Naive thymus-derived CD8-positive, alpha-beta T cell (primary cell): ENCODE measurements at regions not wholly inside any gene's neighbourhood (a gene's known extent, or its start where the extent isn't known, plus 50 kb on each side); places are given as distances from the start of the nearest gene placed in this dataset.
A peak's percentile ranks its signal among the peaks of the same experiment; 100 is the strongest.
"Not testable (repeated sequence)": the region's sequence is repeated elsewhere in the genome, so short reads cannot be mapped to it uniquely, and the experiment has no call there.

Source experiments
- ATAC-seq, 2 donors: fragments of 150-1000 bp; cut with Tn5 transposase in 1 of 2; sonication (Bioruptor Pico), chemical (Tn5 transposase) in 1 of 2; 1 replicate in 1 of 2; 2 replicates in 1 of 2; pipeline ENCODE4 v1.10.0; 2021; ENCODE audit warnings: mild to moderate bottlenecking in 2 of 2, moderate library complexity in 2 of 2
- POLR2A ChIA-PET: fragments of 350-600 bp; sonication (Branson Sonifier 250); formaldehyde crosslinking; loops from one replicate; lab custom pipeline; 2021; ENCODE audit warnings: antibody characterized with exemption; lab: Charles Lee
- DNase-seq, 10 donors: peaks; one replicate each; pipeline versions ENCODE4 v3.0.0 to v3.0.0-alpha.2; 2020 to 2022
- H3K27ac Mint-ChIP-seq, 10 donors: one replicate each; pipeline ENCODE4 v1.8.0; 2020 to 2022; ENCODE audit warnings: mild to moderate bottlenecking in 10 of 10, mixed read lengths in 10 of 10, moderate library complexity in 4 of 10, inconsistent platforms in 1 of 10
- H3K27me3 Mint-ChIP-seq, 5 donors: one replicate each; pipeline ENCODE4 v1.8.0; 2021 to 2022; ENCODE audit warnings: mixed read lengths in 5 of 5
- H3K36me3 Mint-ChIP-seq, 3 donors: one replicate each; pipeline ENCODE4 v1.8.0; 2020 to 2022; ENCODE audit warnings: mixed read lengths in 3 of 3, mild to moderate bottlenecking in 2 of 3, inconsistent platforms in 1 of 3
- H3K4me1 Mint-ChIP-seq, 4 donors: one replicate each; pipeline ENCODE4 v1.8.0; 2021 to 2022; ENCODE audit warnings: mixed read lengths in 4 of 4
- H3K4me3 Mint-ChIP-seq, 10 donors: one replicate each; pipeline ENCODE4 v1.8.0; 2020 to 2022; ENCODE audit warnings: mild to moderate bottlenecking in 10 of 10, mixed read lengths in 10 of 10, moderate library complexity in 6 of 10, inconsistent platforms in 1 of 10
- H3K9me3 Mint-ChIP-seq, 9 donors: one replicate each; pipeline ENCODE4 v1.8.0; 2020 to 2022; ENCODE audit warnings: mixed read lengths in 9 of 9, mild to moderate bottlenecking in 3 of 9, inconsistent platforms in 1 of 9, moderate library complexity in 1 of 9

- ATAC-seq, DNase-seq, H3K4me1 Mint-ChIP-seq, H3K9me3 Mint-ChIP-seq, H3K36me3 Mint-ChIP-seq, H3K27ac Mint-ChIP-seq, POLR2A ChIA-PET, H3K4me3 Mint-ChIP-seq, H3K27me3 Mint-ChIP-seq: not testable (repeated sequence)
Measured at GRCh38 chr22:23379540-23380229, 199.4 kb downstream of the BCR start.

- DNase-seq (no peak), ATAC-seq (no peak)
- Mint-ChIP-seq H3K4me1 (no peaks in the 10 kb centered on the region), H3K36me3 (no peaks in the 10 kb centered on the region), H3K27me3 (peaks cover 0 to 6% (median 0%) of the 10 kb centered on the region in 5 donors), H3K4me3 (no peak overlapping the region), H3K27ac (no peak overlapping the region), H3K9me3 (no peaks in the 10 kb centered on the region)
- POLR2A ChIA-PET = no interaction called here
Measured at GRCh38 chr22:23377767-23378166, 197.5 kb downstream of the BCR start.

GRCh38 chr22:23376256-23376655, 195.9 kb downstream of the BCR start:
- no peak overlapping the region for H3K27ac Mint-ChIP-seq
- POLR2A ChIA-PET = no interaction called here
- DNase-seq (peak in 1 of 10 donors; percentile 7), ATAC-seq (peak; percentile 33 to 71)
- H3K4me1 Mint-ChIP-seq = no peaks in the 10 kb centered on the region
- H3K36me3 Mint-ChIP-seq = no peaks in the 10 kb centered on the region
- peaks cover 0 to 6% (median 0%) of the 10 kb centered on the region in 5 donors for H3K27me3 Mint-ChIP-seq
- H3K4me3 Mint-ChIP-seq = no peak overlapping the region
- no peaks in the 10 kb centered on the region for H3K9me3 Mint-ChIP-seq

- DNase-seq = no peak
- Mint-ChIP-seq H3K27ac (peak overlapping the region in 1 of 10 donors; percentile 32), H3K27me3 (peaks cover 0 to 9% (median 2%) of the 10 kb centered on the region in 5 donors), H3K36me3 (no peaks in the 10 kb centered on the region), H3K4me1 (no peaks in the 10 kb centered on the region), H3K4me3 (no peak overlapping the region), H3K9me3 (no peaks in the 10 kb centered on the region)
- POLR2A ChIA-PET = no interaction called here
- no peak for ATAC-seq
Measured at GRCh38 chr22:23375031-23375827, 194.9 kb downstream of the BCR start.

GRCh38 chr22:23373601-23374000, 193.3 kb downstream of the BCR start:
- Mint-ChIP-seq H3K4me1 (no peaks in the 10 kb centered on the region), H3K27ac (peak overlapping the region in 1 of 10 donors; percentile 41), H3K9me3 (no peaks in the 10 kb centered on the region), H3K36me3 (no peaks in the 10 kb centered on the region), H3K27me3 (peaks cover 0 to 22% (median 4%) of the 10 kb centered on the region in 5 donors), H3K4me3 (no peak overlapping the region)
- POLR2A ChIA-PET = no interaction called here
- ATAC-seq (no peak), DNase-seq (no peak)

- Mint-ChIP-seq H3K27me3 (peaks cover 4 to 24% (median 7%) of the 10 kb centered on the region in 5 donors), H3K4me3 (no peak overlapping the region), H3K4me1 (no peaks in the 10 kb centered on the region), H3K27ac (no peak overlapping the region), H3K36me3 (no peaks in the 10 kb centered on the region), H3K9me3 (no peaks in the 10 kb centered on the region)
- DNase-seq (no peak), ATAC-seq (no peak)
- POLR2A ChIA-PET = no interaction called here
Measured at GRCh38 chr22:23370251-23370650, 189.9 kb downstream of the BCR start.

GRCh38 chr22:23369054-23369685, 188.9 kb downstream of the BCR start:
- no peaks in the 10 kb centered on the region for H3K36me3 Mint-ChIP-seq
- no peaks in the 10 kb centered on the region for H3K4me1 Mint-ChIP-seq
- ATAC-seq (no peak), DNase-seq (no peak)
- POLR2A ChIA-PET = no interaction called here
- H3K9me3 Mint-ChIP-seq = no peaks in the 10 kb centered on the region
- peaks cover 4 to 24% (median 7%) of the 10 kb centered on the region in 5 donors for H3K27me3 Mint-ChIP-seq
- H3K4me3 Mint-ChIP-seq = no peak overlapping the region
- no peak overlapping the region for H3K27ac Mint-ChIP-seq
